GM21717 (cell line): ENCODE measurements at regions not wholly inside any gene's neighbourhood (a gene's known extent, or its start where the extent isn't known, plus 50 kb on each side); places are given as distances from the start of the nearest gene placed in this dataset.
"Not testable (repeated sequence)": the region's sequence is repeated elsewhere in the genome, so short reads cannot be mapped to it uniquely, and the experiment has no call there.

ENCODE experiments used
- ATAC-seq: cut with Tn5 transposase; IDR thresholded peaks from one replicate; pipeline ENCODE4 v1.9.1; 2021; ENCODE audit warnings: mild to moderate bottlenecking, moderate library complexity; ENCODE audit not compliant: unreplicated experiment

GRCh38 chr14:28630100-28630499, 136.5 kb upstream of the FOXG1 start:
- no peak for ATAC-seq

GRCh38 chr14:28635387-28635786, 131.2 kb upstream of the FOXG1 start:
- no peak for ATAC-seq

DNA sequence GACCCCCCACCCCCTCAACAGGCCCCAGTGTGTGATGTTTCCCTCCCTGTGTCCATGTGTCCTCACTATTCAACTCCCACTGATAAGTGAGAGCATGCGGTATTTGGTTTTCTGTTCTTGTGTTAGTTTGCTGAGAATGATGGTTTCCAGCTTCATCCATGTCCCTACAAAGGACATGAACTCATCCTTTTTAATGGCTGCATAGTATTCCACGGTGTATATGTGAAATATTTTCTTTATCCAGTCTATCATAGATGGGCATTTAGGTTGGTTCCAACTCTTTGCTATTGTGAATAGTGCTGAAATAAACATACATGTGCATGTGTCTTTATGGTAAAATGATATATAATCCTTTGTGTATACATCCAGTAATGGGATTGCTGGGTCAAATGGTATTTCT, 130.8 kb upstream of the FOXG1 start:
- not testable (repeated sequence) for ATAC-seq

DNA sequence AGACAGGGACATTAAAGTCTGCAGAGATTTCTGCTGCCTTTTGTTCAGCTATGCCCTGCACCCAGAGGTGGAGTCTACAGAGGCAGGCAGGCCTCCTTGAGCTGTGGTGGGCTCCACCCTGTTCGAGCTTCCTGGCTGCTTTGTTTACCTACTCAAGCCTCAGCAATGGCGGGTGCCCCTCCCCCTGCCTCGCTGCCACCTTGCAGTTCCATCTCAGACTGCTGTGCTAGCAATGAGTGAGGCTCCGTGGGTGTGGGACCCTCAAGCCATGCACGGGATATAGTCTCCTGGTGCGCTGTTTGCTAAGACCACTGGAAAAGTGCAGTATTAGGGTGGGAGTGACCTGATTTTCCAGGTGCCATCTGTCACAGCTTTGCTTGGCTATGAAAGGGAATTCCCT, 125.4 kb upstream of the FOXG1 start:
- ATAC-seq, result not testable (repeated sequence)

DNA sequence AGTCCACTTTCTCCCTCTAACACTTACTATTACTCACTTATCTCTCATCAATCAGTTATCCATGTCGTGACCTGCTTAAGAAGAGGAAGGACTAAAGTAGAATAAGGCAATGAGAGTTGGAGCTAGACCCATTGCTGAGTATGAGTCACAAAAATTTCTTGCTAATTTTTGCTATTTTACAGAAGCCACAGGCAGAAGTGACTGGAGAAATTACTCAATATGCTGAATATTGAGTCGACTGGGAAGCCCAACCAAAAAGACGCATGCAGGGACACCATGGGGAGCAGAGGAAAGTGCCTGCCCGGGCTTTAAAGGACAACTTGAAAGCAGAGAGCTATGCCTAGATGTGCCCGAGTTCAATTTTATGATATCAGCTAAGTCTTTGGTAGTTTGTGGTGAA, 115.4 kb upstream of the FOXG1 start:
- no peak for ATAC-seq

DNA sequence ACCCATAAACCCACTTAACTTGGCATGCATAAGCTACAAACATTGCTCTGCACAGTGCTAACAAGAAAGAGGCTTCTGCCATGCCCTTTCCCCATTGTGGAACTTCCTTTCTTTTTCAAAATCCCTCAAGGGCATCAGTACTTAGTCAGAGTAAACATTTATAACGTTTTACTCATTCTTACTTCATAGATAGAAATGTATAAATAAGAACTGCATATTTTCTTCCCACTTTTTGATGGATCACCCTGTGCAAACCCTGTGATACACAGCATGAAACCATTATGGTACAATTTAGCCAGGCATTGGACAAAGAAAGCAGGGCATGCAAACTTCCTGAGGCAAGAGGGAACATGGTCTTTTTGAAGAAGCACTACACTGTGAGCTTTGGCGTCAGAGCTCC, 113.8 kb upstream of the FOXG1 start:
- ATAC-seq, result no peak

GRCh38 chr14:28653521-28653920, 113.1 kb upstream of the FOXG1 start:
- no peak for ATAC-seq

DNA sequence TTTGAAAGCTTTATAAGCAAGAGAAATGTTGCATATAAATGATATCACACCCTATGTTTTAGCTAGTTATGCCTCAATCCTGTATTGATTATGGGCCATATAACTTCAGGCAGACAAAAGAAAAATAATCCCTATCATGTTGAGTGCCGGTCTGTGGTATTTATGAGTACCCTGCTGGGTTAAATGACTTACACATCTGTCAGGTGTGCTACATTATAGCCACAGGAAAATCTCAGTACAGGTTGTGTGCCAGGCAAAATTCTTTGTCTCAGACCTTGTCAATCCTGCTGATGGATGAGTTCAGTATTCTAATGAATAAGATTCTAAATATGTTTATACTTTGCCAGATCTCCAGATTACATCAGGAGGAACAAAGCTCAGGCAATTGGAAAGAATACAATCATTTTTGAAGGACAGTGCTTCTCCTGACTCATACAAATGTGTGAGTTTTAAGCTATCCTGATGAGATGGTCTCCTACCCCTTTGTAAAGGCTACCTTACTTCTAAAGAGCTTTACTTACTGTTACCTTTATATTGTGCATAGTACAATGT, 109.8 kb upstream of the FOXG1 start:
- ATAC-seq, result no peak

- no peak for ATAC-seq
Measured at GRCh38 chr14:28661171-28661772, 105.3 kb upstream of the FOXG1 start.

GRCh38 chr14:28666961-28667360, 99.6 kb upstream of the FOXG1 start:
- ATAC-seq, result no peak

DNA sequence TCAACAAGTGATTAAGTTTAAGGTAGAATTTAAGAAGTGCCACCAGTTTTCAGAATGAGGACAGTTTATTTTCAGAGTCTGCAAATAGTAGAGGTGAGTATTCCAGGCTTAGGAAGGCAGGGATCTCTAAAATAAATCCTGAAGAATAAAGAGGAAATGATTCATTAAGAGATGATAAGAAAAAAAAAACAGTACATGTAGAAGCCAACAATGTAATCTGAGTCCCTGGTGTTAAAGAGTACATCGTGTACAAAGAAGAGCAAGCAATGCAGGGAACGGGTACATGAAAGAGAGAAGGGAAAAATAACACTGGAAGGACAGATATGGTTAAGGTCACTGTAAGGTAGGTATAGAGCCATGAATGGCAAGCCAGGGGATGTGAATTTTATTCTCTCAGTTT, 95.2 kb upstream of the FOXG1 start:
- no peak for ATAC-seq

GRCh38 chr14:28673056-28673455, 93.5 kb upstream of the FOXG1 start:
- no peak for ATAC-seq

DNA sequence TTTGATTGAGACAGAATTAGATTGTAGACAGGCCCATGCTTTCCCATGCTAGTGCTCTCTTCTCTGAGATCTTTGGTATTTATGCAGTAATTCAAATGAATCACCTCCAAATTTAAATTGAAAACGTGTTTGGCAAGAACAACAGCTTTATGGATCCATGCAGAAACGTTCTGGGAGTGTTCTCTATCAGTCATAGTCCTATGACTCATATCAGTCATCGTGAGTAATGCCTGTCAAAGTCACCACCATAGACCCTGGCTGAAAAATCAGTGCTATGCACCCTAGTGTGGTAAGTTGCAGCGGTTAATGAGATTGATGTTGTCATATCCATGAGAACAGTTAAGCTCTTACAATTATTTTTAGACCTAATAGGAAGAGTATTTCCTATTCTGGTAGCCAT, 90.1 kb upstream of the FOXG1 start:
- ATAC-seq, result no peak

DNA sequence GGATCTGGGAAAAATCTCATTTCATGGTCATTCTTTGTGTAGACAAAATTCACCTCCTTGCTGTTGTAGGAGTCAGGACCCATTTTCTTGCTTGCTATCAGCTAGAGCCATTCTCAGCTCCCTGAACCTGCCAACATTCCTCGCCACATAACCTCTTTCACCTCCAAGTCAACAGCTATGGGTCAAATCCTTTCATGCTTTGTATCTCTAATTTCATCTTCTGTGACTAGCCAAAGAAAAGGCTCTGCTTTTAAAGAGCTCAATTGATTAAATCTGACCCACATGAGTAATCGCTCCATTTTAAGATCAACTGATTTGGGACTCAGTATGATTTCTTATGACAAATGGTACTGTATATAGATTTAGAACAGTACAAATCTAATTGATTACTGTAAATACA, 89.2 kb upstream of the FOXG1 start:
- ATAC-seq, result no peak

DNA sequence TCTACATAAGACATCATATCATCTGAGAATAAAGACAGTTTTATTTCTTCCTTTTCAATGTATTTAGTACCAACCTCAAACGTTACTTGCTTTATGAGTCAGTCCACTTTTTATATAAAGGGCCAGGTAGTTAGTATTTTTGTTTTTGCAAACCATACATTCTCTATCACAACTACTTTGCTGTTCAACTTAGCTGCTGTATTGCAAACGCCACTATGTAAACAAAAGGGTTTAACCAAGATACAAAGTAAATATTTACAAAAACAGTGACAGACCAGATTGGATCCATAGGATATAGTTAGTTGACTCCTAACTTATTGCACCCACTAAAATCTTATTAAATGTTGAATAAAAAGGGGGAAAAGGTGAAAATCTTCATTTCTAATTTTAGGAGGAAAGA, 87.7 kb upstream of the FOXG1 start:
- no peak for ATAC-seq

- ATAC-seq, result no peak
Measured at GRCh38 chr14:28681681-28682080, 84.9 kb upstream of the FOXG1 start.

- ATAC-seq, result no peak
Measured at GRCh38 chr14:28690029-28690692, 76.4 kb upstream of the FOXG1 start.

- no peak for ATAC-seq
Measured at GRCh38 chr14:28695109-28695508, 71.5 kb upstream of the FOXG1 start.

GRCh38 chr14:28701733-28702132, 64.9 kb upstream of the FOXG1 start:
- ATAC-seq, result no peak

GRCh38 chr14:28703482-28703881, 63.1 kb upstream of the FOXG1 start:
- ATAC-seq, result no peak

GRCh38 chr14:28704153-28704552, 62.4 kb upstream of the FOXG1 start:
- no peak for ATAC-seq

GRCh38 chr14:28707814-28708213, 58.8 kb upstream of the FOXG1 start:
- no peak for ATAC-seq
